ENCODE measurements at regions not wholly inside any gene's neighbourhood (a gene's known extent, or its start where the extent isn't known, plus 50 kb on each side); places are given as distances from the start of the nearest gene placed in this dataset.

GRCh38 chr11:134561331-134561720 is 149.3 kb upstream of the B3GAT1 start (continued):
- TF ChIP-seq CHD7 (IDR thresholded peaks at IDR 0.05; ENCODE audit: insufficient replicate concordance, low read length) (no peak), KDM4A (IDR thresholded peaks at IDR 0.05; ENCODE audit: low read depth, low read length, severe bottlenecking) (no peak), KDM1A (IDR thresholded peaks at IDR 0.05; ENCODE audit: borderline replicate concordance, low read length) (no peak), EP300 (IDR thresholded peaks at IDR 0.05; ENCODE audit: borderline replicate concordance in 1 of 2, low read depth in 2 of 2, low read length in 2 of 2) (no peak), ATF2 (IDR thresholded peaks at IDR 0.05; ENCODE audit: low read length) (no peak), RXRA (IDR thresholded peaks at IDR 0.05; ENCODE audit: insufficient read depth, low read depth, low read length) (no peak), RNF2 (IDR thresholded peaks at IDR 0.05; ENCODE audit: borderline replicate concordance, low read depth, low read length, missing control alignments, poor library complexity, severe bottlenecking) (no peak), EGR1 (IDR thresholded peaks at IDR 0.05; ENCODE audit: borderline replicate concordance, low read depth, low read length) (no peak), TCF12 (IDR thresholded peaks at IDR 0.05; ENCODE audit: low read depth, low read length) (no peak), SIX5 (IDR thresholded peaks at IDR 0.05; ENCODE audit: low read depth, low read length) (no peak)
